GM12891 (cell line): ENCODE measurements at regions not wholly inside any gene's neighbourhood (a gene's known extent, or its start where the extent isn't known, plus 50 kb on each side); places are given as distances from the start of the nearest gene placed in this dataset.

ENCODE experiments used
- DNase-seq: peaks from one replicate; pipeline ENCODE4 v3.0.0; 2011; ENCODE audit warnings: low spot score; ENCODE audit not compliant: insufficient read length
- FAIRE-seq: peaks from 2 replicates; lab custom pipeline; 2011; peaks lifted over from hg19 to GRCh38; lab: Jason Lieb, UNC
- PAX5 ChIP-seq: IDR thresholded peaks from 2 replicates; pipeline ENCODE4 v1.6.1; 2011; ENCODE audit warnings: low read length, moderate library complexity, mild to moderate bottlenecking; ENCODE audit not compliant: insufficient read depth, severe bottlenecking
- POLR2A ChIP-seq: IDR thresholded peaks from 2 replicates; pipeline ENCODE4 v1.6.1; 2011; ENCODE audit warnings: low read depth, low read length, control low read depth
- POLR2AphosphoS5 ChIP-seq: IDR thresholded peaks from 2 replicates; pipeline ENCODE4 v1.6.1; 2011; ENCODE audit warnings: low read depth, low read length, control low read depth
- POU2F2 ChIP-seq: IDR thresholded peaks from 2 replicates; pipeline ENCODE4 v1.6.1; 2011; ENCODE audit warnings: low read depth, mild to moderate bottlenecking, control low read depth, low read length, moderate library complexity
- SPI1 ChIP-seq: IDR thresholded peaks from 2 replicates; pipeline ENCODE4 v1.6.1; 2011; ENCODE audit warnings: low read depth, low read length, control low read depth
- TAF1 ChIP-seq: IDR thresholded peaks from 2 replicates; pipeline ENCODE4 v1.6.1; 2011; ENCODE audit warnings: low read depth, low read length, control low read depth

- TF ChIP-seq TAF1: no peak
- TF ChIP-seq POLR2A: no peak
- TF ChIP-seq SPI1: no peak
- TF ChIP-seq POU2F2: no peak
- no peak for TF ChIP-seq PAX5
- TF ChIP-seq POLR2AphosphoS5: no peak
- no peak for FAIRE-seq
Measured at GRCh38 chr3:110793611-110794010, 278.0 kb upstream of the NECTIN3 start.

GRCh38 chr3:110795163-110795562 lies 276.5 kb upstream of the NECTIN3 start:
- no peak for FAIRE-seq
- DNase-seq: no peak
- TF ChIP-seq PAX5: no peak
- TF ChIP-seq POU2F2: no peak
- no peak for TF ChIP-seq TAF1
- no peak for TF ChIP-seq POLR2AphosphoS5
- no peak for TF ChIP-seq POLR2A
- TF ChIP-seq SPI1: no peak

More at GRCh38 chr3:110793611-110794010, 278.0 kb upstream of the NECTIN3 start:
- DNase-seq: no peak

GRCh38 chr3:110799271-110799670 lies 272.3 kb upstream of the NECTIN3 start:
- TF ChIP-seq PAX5: no peak
- TF ChIP-seq POLR2AphosphoS5: no peak
- no peak for TF ChIP-seq TAF1
- no peak for TF ChIP-seq SPI1
- TF ChIP-seq POLR2A: no peak
- no peak for TF ChIP-seq POU2F2
- FAIRE-seq (no peak), DNase-seq (no peak)

GRCh38 chr3:110804856-110805255 lies 266.8 kb upstream of the NECTIN3 start:
- FAIRE-seq (no peak), DNase-seq (no peak)

GRCh38 chr3:110806924-110807323 lies 264.7 kb upstream of the NECTIN3 start:
- no peak for FAIRE-seq
- no peak for DNase-seq
- TF ChIP-seq POU2F2: no peak
- no peak for TF ChIP-seq POLR2A
- TF ChIP-seq POLR2AphosphoS5: no peak
- TF ChIP-seq TAF1: no peak
- TF ChIP-seq PAX5: no peak
- no peak for TF ChIP-seq SPI1

More at GRCh38 chr3:110804856-110805255, 266.8 kb upstream of the NECTIN3 start:
- TF ChIP-seq PAX5 (no peak), SPI1 (no peak), TAF1 (no peak), POLR2A (no peak), POLR2AphosphoS5 (no peak), POU2F2 (no peak)

- FAIRE-seq: no peak
- no peak for TF ChIP-seq POU2F2
- no peak for TF ChIP-seq TAF1
- no peak for TF ChIP-seq POLR2AphosphoS5
- no peak for TF ChIP-seq SPI1
- TF ChIP-seq PAX5: no peak
- TF ChIP-seq POLR2A: no peak
- no peak for DNase-seq
Measured at GRCh38 chr3:110808630-110809029, 263.0 kb upstream of the NECTIN3 start.

- TF ChIP-seq POLR2AphosphoS5: no peak
- TF ChIP-seq POU2F2: no peak
- no peak for TF ChIP-seq POLR2A
- no peak for TF ChIP-seq SPI1
- no peak for TF ChIP-seq PAX5
- no peak for TF ChIP-seq TAF1
- DNase-seq (no peak), FAIRE-seq (no peak)
Measured at GRCh38 chr3:110810356-110810755, 261.3 kb upstream of the NECTIN3 start.

- FAIRE-seq: no peak
- DNase-seq: no peak
- no peak for TF ChIP-seq SPI1
Measured at GRCh38 chr3:110811050-110811449, 260.6 kb upstream of the NECTIN3 start.

- DNase-seq: no peak
- FAIRE-seq: no peak
- no peak for TF ChIP-seq PAX5
- no peak for TF ChIP-seq SPI1
- no peak for TF ChIP-seq POLR2A
- no peak for TF ChIP-seq POU2F2
- no peak for TF ChIP-seq TAF1
- TF ChIP-seq POLR2AphosphoS5: no peak
Measured at GRCh38 chr3:110813541-110813940, 258.1 kb upstream of the NECTIN3 start.

GRCh38 chr3:110814170-110815007 lies 257.2 kb upstream of the NECTIN3 start:
- DNase-seq: no peak
- FAIRE-seq: no peak

More at GRCh38 chr3:110814170-110815007, 257.2 kb upstream of the NECTIN3 start:
- TF ChIP-seq POLR2A (no peak), POLR2AphosphoS5 (no peak), PAX5 (no peak), SPI1 (no peak), TAF1 (no peak), POU2F2 (no peak)
